ENCODE measurements at regions not wholly inside any gene's neighbourhood (a gene's known extent, or its start where the extent isn't known, plus 50 kb on each side); places are given as distances from the start of the nearest gene placed in this dataset.

- no peak for TF ChIP-seq ZNF8 (CRISPR knock-in tag; IDR thresholded peaks at IDR 0.05)
- TF ChIP-seq ARNTL (CRISPR knock-in tag; IDR thresholded peaks at IDR 0.05; ENCODE audit: borderline replicate concordance, low read depth) = no peak
- no peak for TF ChIP-seq ESRRG (CRISPR knock-in tag; IDR thresholded peaks at IDR 0.05)
- TF ChIP-seq ZC3H10 (CRISPR knock-in tag; IDR thresholded peaks at IDR 0.05) = no peak
- peak; percentile 60; the same call in 1 of the 2 replicates for TF ChIP-seq TCF4 (CRISPR knock-in tag; IDR thresholded peaks at IDR 0.05; ENCODE audit: borderline replicate concordance)
- TF ChIP-seq PPARA (CRISPR knock-in tag; IDR thresholded peaks at IDR 0.05; ENCODE audit: borderline replicate concordance) = no peak
- no peak for TF ChIP-seq ISL1 (CRISPR knock-in tag; IDR thresholded peaks at IDR 0.05)
- no peak for ATAC-seq
Measured at GRCh38 chr5:29550523-29550922, 1643.0 kb upstream of the CDH6 start.

GRCh38 chr5:29548262-29548661, 1645.2 kb upstream of the CDH6 start:
- no peak for ATAC-seq
- TF ChIP-seq ISL1 (CRISPR knock-in tag; IDR thresholded peaks at IDR 0.05) (no peak), CREB5 (CRISPR knock-in tag; IDR thresholded peaks at IDR 0.05; ENCODE audit: low read depth) (no peak), OSR1 (CRISPR knock-in tag; IDR thresholded peaks at IDR 0.05) (no peak), RARB (CRISPR knock-in tag; IDR thresholded peaks at IDR 0.05) (no peak), PATZ1 (CRISPR knock-in tag; IDR thresholded peaks at IDR 0.05; ENCODE audit: borderline replicate concordance) (no peak), ZC3H10 (CRISPR knock-in tag; IDR thresholded peaks at IDR 0.05) (no peak)

- TF ChIP-seq GLIS3 (CRISPR knock-in tag; IDR thresholded peaks at IDR 0.05) (no peak), ZC3H10 (CRISPR knock-in tag; IDR thresholded peaks at IDR 0.05) (no peak), BACH2 (CRISPR knock-in tag; IDR thresholded peaks at IDR 0.05; ENCODE audit: borderline replicate concordance) (no peak), OSR1 (CRISPR knock-in tag; IDR thresholded peaks at IDR 0.05) (no peak), TCF4 (CRISPR knock-in tag; IDR thresholded peaks at IDR 0.05; ENCODE audit: borderline replicate concordance) (no peak), ZNF8 (CRISPR knock-in tag; IDR thresholded peaks at IDR 0.05) (no peak), CSRNP3 (CRISPR knock-in tag; IDR thresholded peaks at IDR 0.05) (no peak), CSDC2 (CRISPR knock-in tag; IDR thresholded peaks at IDR 0.05) (no peak), ZNF565 (CRISPR knock-in tag; conservative IDR thresholded peaks at IDR 0.05; ENCODE audit: low read depth) (no peak), SNAI2 (CRISPR knock-in tag; IDR thresholded peaks at IDR 0.05) (no peak), POU6F1 (CRISPR knock-in tag; IDR thresholded peaks at IDR 0.05; ENCODE audit: borderline replicate concordance, low read depth) (no peak), ZFP3 (CRISPR knock-in tag; IDR thresholded peaks at IDR 0.05) (no peak), TOX (CRISPR knock-in tag; IDR thresholded peaks at IDR 0.05; ENCODE audit: borderline replicate concordance) (no peak), RARB (CRISPR knock-in tag; IDR thresholded peaks at IDR 0.05) (no peak), CREB5 (CRISPR knock-in tag; IDR thresholded peaks at IDR 0.05; ENCODE audit: low read depth) (no peak), ISL1 (CRISPR knock-in tag; IDR thresholded peaks at IDR 0.05) (no peak), ESRRG (CRISPR knock-in tag; IDR thresholded peaks at IDR 0.05) (no peak), PATZ1 (CRISPR knock-in tag; IDR thresholded peaks at IDR 0.05; ENCODE audit: borderline replicate concordance) (no peak)
- no peak for ATAC-seq
Measured at GRCh38 chr5:29547236-29547865, 1646.1 kb upstream of the CDH6 start.

Data from SK-N-SH treated with all-trans-retinoic acid at 6 μM for 48 hours (cell line).